HG03439 (cell line): ENCODE measurements at regions not wholly inside any gene's neighbourhood (a gene's known extent, or its start where the extent isn't known, plus 50 kb on each side); places are given as distances from the start of the nearest gene placed in this dataset.

Experiments
- ATAC-seq: cut with Tn5 transposase; IDR thresholded peaks from one replicate; pipeline ENCODE4 v1.9.1; 2021; ENCODE audit warnings: mild to moderate bottlenecking, moderate library complexity; ENCODE audit not compliant: unreplicated experiment

- no peak for ATAC-seq
Observed at GRCh38 chr6:127051571-127052260, 66.8 kb upstream of the RSPO3 start.

DNA sequence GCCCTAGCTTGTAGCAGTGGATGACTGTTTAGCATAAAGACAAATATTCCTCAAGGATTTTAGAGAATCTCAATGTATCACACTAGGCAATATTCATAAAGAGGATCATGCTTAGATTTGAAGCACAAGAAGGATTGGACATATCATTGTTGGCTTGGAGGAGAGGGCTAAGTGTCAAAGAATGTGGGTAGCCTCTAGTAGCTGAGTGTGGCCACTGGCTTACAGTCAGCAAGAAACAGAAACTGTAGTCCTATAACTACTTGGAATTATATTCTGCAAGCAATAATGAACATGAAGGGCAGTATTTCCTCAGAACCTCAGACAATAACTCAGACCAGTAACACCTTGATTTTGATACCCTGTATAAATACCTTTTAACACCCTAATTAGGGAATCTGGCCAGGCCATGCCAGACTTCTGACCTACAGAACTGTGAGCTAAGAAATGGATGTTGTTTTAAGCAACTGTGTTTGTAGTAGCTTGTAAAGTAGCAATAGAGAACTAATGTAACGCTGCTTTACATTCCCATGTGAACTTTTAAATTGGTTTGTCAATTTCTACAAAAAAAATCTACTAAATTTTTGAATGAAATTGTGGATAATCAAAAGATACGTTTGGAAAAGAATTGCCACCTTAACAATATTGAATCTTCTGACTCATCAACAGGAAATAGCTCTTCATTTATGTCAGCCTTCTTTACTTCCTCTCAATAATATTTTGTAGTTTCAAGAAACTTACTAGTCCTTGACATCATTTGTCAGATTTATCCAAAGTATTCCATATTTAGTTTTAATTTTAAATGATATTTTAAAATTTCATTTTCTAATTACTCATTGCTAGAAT lies 65.2 kb upstream of the RSPO3 start:
- no peak for ATAC-seq

DNA sequence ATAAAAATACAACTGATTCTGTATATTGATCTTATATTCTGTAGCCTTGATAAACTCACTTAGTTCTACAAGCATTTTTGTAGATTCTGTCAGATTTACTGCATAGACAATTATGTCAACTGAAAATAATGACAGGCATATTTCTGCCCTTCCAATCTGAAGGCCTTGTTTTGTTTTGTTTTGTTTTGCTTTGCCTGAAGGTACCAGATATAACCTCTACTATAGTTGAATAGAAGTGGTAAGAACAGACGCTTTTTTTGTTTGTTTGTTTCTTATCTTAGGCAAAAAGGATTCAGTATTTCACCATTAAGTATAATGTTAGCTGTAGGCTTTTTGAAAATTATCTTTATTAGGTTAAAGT lies 64.6 kb upstream of the RSPO3 start:
- no peak for ATAC-seq

GRCh38 chr6:127058027-127058426 lies 60.4 kb upstream of the RSPO3 start:
- no peak for ATAC-seq

DNA sequence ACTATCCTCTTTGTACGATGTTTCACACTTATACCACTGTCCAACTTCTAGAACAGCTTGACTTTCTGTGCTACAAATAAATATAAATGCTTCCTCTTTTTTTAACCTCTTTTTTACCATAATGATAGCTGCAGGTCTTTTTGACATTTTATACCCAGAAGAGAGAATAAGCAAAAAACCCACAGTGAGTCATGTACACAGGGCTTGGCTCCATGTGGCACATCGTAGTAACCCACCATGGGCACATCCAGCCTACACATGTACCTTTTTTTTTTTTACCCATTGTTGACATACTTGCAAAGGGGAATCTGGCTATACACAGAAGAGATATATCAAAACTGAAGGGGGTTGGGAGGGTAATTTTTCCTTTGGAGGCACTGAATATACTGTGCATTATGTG lies 59.5 kb upstream of the RSPO3 start:
- no peak for ATAC-seq
